ENCODE measurements at regions not wholly inside any gene's neighbourhood (a gene's known extent, or its start where the extent isn't known, plus 50 kb on each side); places are given as distances from the start of the nearest gene placed in this dataset.
A peak's percentile ranks its signal among the peaks of the same experiment; 100 is the strongest.

- peaks cover 0 to 5% (median 0%) of the 10 kb centered on the region in 5 experiments for H3K9me3 ChIP-seq (ENCODE audit: control extremely low read depth in 1 of 5, control insufficient read depth in 4 of 5, insufficient read depth in 2 of 5, low read depth in 1 of 5, low read length in 4 of 5)
- DNase-seq: no peak
- no peaks in the 10 kb centered on the region for H3K27me3 ChIP-seq (replicated peaks in 2 of 5; ENCODE audit: control insufficient read depth in 4 of 5, insufficient read depth in 5 of 5, low read length in 4 of 5)
- H3K36me3 ChIP-seq (ENCODE audit: control insufficient read depth in 4 of 4, insufficient read depth in 4 of 4, low read length in 3 of 4): no peaks in the 10 kb centered on the region
- ChIA-PET POLR2A (no interaction called here), CTCF (no interaction called here)
- no peak overlapping the region for H3K4me3 ChIP-seq (ENCODE audit: control insufficient read depth in 1 of 7, extremely low read depth in 1 of 7, insufficient read depth in 4 of 7, low read depth in 2 of 7, low read length in 6 of 7)
- peaks cover 0 to 6% (median 0%) of the 10 kb centered on the region in 4 experiments for H3K4me1 ChIP-seq (ENCODE audit: control extremely low read depth in 1 of 4, control insufficient read depth in 4 of 4, insufficient read depth in 4 of 4, low read length in 3 of 4)
- H3K27ac ChIP-seq (ENCODE audit: insufficient read depth in 1 of 2, low read depth in 1 of 2, low read length in 2 of 2, poor library complexity in 1 of 2, severe bottlenecking in 2 of 2): no peak overlapping the region
These were observed 118.6 kb upstream of the GADL1 start for GRCh38 chr3:31013090-31013489.

- H3K4me3 ChIP-seq (ENCODE audit: control insufficient read depth in 1 of 7, extremely low read depth in 1 of 7, insufficient read depth in 4 of 7, low read depth in 2 of 7, low read length in 6 of 7): no peak overlapping the region
- H3K4me1 ChIP-seq (ENCODE audit: control extremely low read depth in 1 of 4, control insufficient read depth in 4 of 4, insufficient read depth in 4 of 4, low read length in 3 of 4): peaks cover 0 to 6% (median 0%) of the 10 kb centered on the region in 4 experiments
- peaks cover 0 to 5% (median 0%) of the 10 kb centered on the region in 5 experiments for H3K9me3 ChIP-seq (ENCODE audit: control extremely low read depth in 1 of 5, control insufficient read depth in 4 of 5, insufficient read depth in 2 of 5, low read depth in 1 of 5, low read length in 4 of 5)
- no peak overlapping the region for H3K27ac ChIP-seq (ENCODE audit: insufficient read depth in 1 of 2, low read depth in 1 of 2, low read length in 2 of 2, poor library complexity in 1 of 2, severe bottlenecking in 2 of 2)
- H3K27me3 ChIP-seq (replicated peaks in 2 of 5; ENCODE audit: control insufficient read depth in 4 of 5, insufficient read depth in 5 of 5, low read length in 4 of 5): no peaks in the 10 kb centered on the region
- no peaks in the 10 kb centered on the region for H3K36me3 ChIP-seq (ENCODE audit: control insufficient read depth in 4 of 4, insufficient read depth in 4 of 4, low read length in 3 of 4)
- ChIA-PET POLR2A (no interaction called here), CTCF (no interaction called here)
- DNase-seq: no peak
These were observed 119.4 kb upstream of the GADL1 start for GRCh38 chr3:31013843-31014242.

DNA sequence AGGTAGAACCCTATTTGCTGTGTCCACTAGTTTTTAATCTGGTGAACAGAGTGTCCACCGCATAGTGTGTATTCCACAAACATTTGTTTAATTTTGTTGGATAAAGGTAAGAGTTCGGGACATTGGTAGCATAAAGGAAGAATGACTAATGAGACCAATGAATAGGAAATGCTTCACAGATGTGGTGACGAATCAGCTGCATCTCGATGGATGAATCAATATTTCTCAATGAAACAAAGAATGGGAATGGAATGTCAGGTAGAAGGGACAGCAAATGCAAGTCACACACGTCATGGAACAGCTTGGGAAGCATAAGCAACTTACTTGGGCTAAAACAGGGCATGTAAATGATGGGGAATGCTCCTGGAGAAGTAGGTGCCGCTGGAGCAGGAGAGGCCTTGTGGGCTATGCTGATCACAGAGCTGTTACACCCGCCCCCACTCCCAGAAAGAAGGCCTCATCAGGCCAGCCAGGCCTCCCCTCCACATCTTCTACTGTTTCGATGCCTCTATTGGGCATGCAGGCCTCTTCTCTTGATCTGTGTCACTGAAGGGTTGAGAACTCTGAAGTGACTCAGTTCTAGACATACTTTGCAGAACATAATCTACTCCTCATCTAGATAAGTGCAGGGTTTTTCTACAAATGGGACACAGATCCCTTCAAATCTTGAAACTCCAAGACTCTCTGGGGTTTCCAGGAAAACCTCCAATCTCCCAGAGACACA, 120.0 kb upstream of the GADL1 start:
- peaks cover 0 to 5% (median 0%) of the 10 kb centered on the region in 5 experiments for H3K9me3 ChIP-seq (ENCODE audit: control extremely low read depth in 1 of 5, control insufficient read depth in 4 of 5, insufficient read depth in 2 of 5, low read depth in 1 of 5, low read length in 4 of 5)
- no peaks in the 10 kb centered on the region for H3K27me3 ChIP-seq (replicated peaks in 2 of 5; ENCODE audit: control insufficient read depth in 4 of 5, insufficient read depth in 5 of 5, low read length in 4 of 5)
- 94% methylated on average over 6 of the region's 8 CpGs for WGBS (ENCODE audit: insufficient coverage)
- no peak overlapping the region for H3K4me3 ChIP-seq (ENCODE audit: control insufficient read depth in 1 of 7, extremely low read depth in 1 of 7, insufficient read depth in 4 of 7, low read depth in 2 of 7, low read length in 6 of 7)
- H3K36me3 ChIP-seq (ENCODE audit: control insufficient read depth in 4 of 4, insufficient read depth in 4 of 4, low read length in 3 of 4): no peaks in the 10 kb centered on the region
- ChIA-PET CTCF (no interaction called here), POLR2A (no interaction called here)
- no peak for DNase-seq
- peaks cover 0 to 6% (median 0%) of the 10 kb centered on the region in 4 experiments for H3K4me1 ChIP-seq (ENCODE audit: control extremely low read depth in 1 of 4, control insufficient read depth in 4 of 4, insufficient read depth in 4 of 4, low read length in 3 of 4)
- H3K27ac ChIP-seq (ENCODE audit: insufficient read depth in 1 of 2, low read depth in 1 of 2, low read length in 2 of 2, poor library complexity in 1 of 2, severe bottlenecking in 2 of 2): no peak overlapping the region

GRCh38 chr3:31016196-31016595, 121.7 kb upstream of the GADL1 start:
- CTCF ChIA-PET: no interaction called here

DNA sequence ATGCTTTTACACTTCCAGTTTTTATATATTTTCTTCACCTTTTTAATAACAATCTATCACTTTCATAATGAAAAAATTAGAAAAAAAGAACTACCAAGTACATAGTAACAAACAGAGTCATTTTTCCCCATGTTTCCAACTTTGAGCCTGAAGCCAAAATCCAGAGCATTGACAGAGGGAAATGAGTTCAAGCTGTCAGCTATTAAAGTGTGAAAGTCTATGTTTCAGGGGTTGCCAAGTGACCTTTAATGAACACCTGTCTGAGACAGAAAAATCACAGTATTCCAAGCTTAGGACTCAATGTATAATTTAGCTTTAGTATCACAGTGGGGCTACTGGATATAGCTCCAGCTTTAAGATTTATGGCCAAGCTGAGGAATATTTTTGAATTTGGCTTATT, 128.3 kb upstream of the GADL1 start:
- H3K4me3 ChIP-seq (ENCODE audit: control insufficient read depth in 1 of 7, extremely low read depth in 1 of 7, insufficient read depth in 4 of 7, low read depth in 2 of 7, low read length in 6 of 7): no peak overlapping the region
- no peak overlapping the region for H3K27ac ChIP-seq (ENCODE audit: insufficient read depth in 1 of 2, low read depth in 1 of 2, low read length in 2 of 2, poor library complexity in 1 of 2, severe bottlenecking in 2 of 2)
- H3K36me3 ChIP-seq (ENCODE audit: control insufficient read depth in 4 of 4, insufficient read depth in 4 of 4, low read length in 3 of 4): no peaks in the 10 kb centered on the region
- DNase-seq: no peak
- H3K4me1 ChIP-seq (ENCODE audit: control extremely low read depth in 1 of 4, control insufficient read depth in 4 of 4, insufficient read depth in 4 of 4, low read length in 3 of 4): peaks cover 0 to 4% (median 2%) of the 10 kb centered on the region in 4 experiments
- peaks cover 0 to 3% (median 0%) of the 10 kb centered on the region in 5 experiments for H3K9me3 ChIP-seq (ENCODE audit: control extremely low read depth in 1 of 5, control insufficient read depth in 4 of 5, insufficient read depth in 2 of 5, low read depth in 1 of 5, low read length in 4 of 5)
- ChIA-PET POLR2A (no interaction called here), CTCF (no interaction called here)
- H3K27me3 ChIP-seq (replicated peaks in 2 of 5; ENCODE audit: control insufficient read depth in 4 of 5, insufficient read depth in 5 of 5, low read length in 4 of 5): no peaks in the 10 kb centered on the region

More at GRCh38 chr3:31016196-31016595, 121.7 kb upstream of the GADL1 start:
- no peak overlapping the region for H3K27ac ChIP-seq (ENCODE audit: insufficient read depth in 1 of 2, low read depth in 1 of 2, low read length in 2 of 2, poor library complexity in 1 of 2, severe bottlenecking in 2 of 2)
- H3K36me3 ChIP-seq (ENCODE audit: control insufficient read depth in 4 of 4, insufficient read depth in 4 of 4, low read length in 3 of 4): no peaks in the 10 kb centered on the region
- H3K9me3 ChIP-seq (ENCODE audit: control extremely low read depth in 1 of 5, control insufficient read depth in 4 of 5, insufficient read depth in 2 of 5, low read depth in 1 of 5, low read length in 4 of 5): peaks cover 0 to 5% (median 0%) of the 10 kb centered on the region in 5 experiments
- no CpG with 5 or more reads among the region's 2 CpGs for WGBS (ENCODE audit: insufficient coverage)
- POLR2A ChIA-PET: no interaction called here
- peaks cover 0 to 4% (median 0%) of the 10 kb centered on the region in 4 experiments for H3K4me1 ChIP-seq (ENCODE audit: control extremely low read depth in 1 of 4, control insufficient read depth in 4 of 4, insufficient read depth in 4 of 4, low read length in 3 of 4)
- no peaks in the 10 kb centered on the region for H3K27me3 ChIP-seq (replicated peaks in 2 of 5; ENCODE audit: control insufficient read depth in 4 of 5, insufficient read depth in 5 of 5, low read length in 4 of 5)
- no peak overlapping the region for H3K4me3 ChIP-seq (ENCODE audit: control insufficient read depth in 1 of 7, extremely low read depth in 1 of 7, insufficient read depth in 4 of 7, low read depth in 2 of 7, low read length in 6 of 7)
- no peak for DNase-seq

- no peaks in the 10 kb centered on the region for H3K27me3 ChIP-seq (replicated peaks in 2 of 5; ENCODE audit: control insufficient read depth in 4 of 5, insufficient read depth in 5 of 5, low read length in 4 of 5)
These were observed 131.1 kb upstream of the GADL1 start for GRCh38 chr3:31025541-31025940.

GRCh38 chr3:31027191-31027761, 132.8 kb upstream of the GADL1 start:
- ChIA-PET POLR2A (no interaction called here), CTCF (no interaction called here)
- H3K4me1 ChIP-seq (ENCODE audit: control extremely low read depth in 1 of 4, control insufficient read depth in 4 of 4, insufficient read depth in 4 of 4, low read length in 3 of 4): peaks cover 0 to 3% (median under 1%) of the 10 kb centered on the region in 4 experiments

More at GRCh38 chr3:31025541-31025940, 131.1 kb upstream of the GADL1 start:
- Histone ChIP-seq H3K27ac (ENCODE audit: insufficient read depth in 1 of 2, low read depth in 1 of 2, low read length in 2 of 2, poor library complexity in 1 of 2, severe bottlenecking in 2 of 2) (no peak overlapping the region), H3K9me3 (ENCODE audit: control extremely low read depth in 1 of 5, control insufficient read depth in 4 of 5, insufficient read depth in 2 of 5, low read depth in 1 of 5, low read length in 4 of 5) (peaks cover 3 to 14% (median 4%) of the 10 kb centered on the region in 5 experiments), H3K4me3 (ENCODE audit: control insufficient read depth in 1 of 7, extremely low read depth in 1 of 7, insufficient read depth in 4 of 7, low read depth in 2 of 7, low read length in 6 of 7) (no peak overlapping the region), H3K4me1 (ENCODE audit: control extremely low read depth in 1 of 4, control insufficient read depth in 4 of 4, insufficient read depth in 4 of 4, low read length in 3 of 4) (peaks cover 0 to 3% (median under 1%) of the 10 kb centered on the region in 4 experiments), H3K36me3 (ENCODE audit: control insufficient read depth in 4 of 4, insufficient read depth in 4 of 4, low read length in 3 of 4) (no peaks in the 10 kb centered on the region)
- CTCF ChIA-PET: interaction anchor here (1.0 kb wide), 1 partner anchor 16 kb away, joined by 3 read pairs; no protein-coding TSS in a partner anchor
- no peak for DNase-seq
- WGBS (ENCODE audit: insufficient coverage): 100% methylated on average over 1 of the region's 2 CpGs
- POLR2A ChIA-PET: no interaction called here

More at GRCh38 chr3:31027191-31027761, 132.8 kb upstream of the GADL1 start:
- H3K4me3 ChIP-seq (ENCODE audit: control insufficient read depth in 1 of 7, extremely low read depth in 1 of 7, insufficient read depth in 4 of 7, low read depth in 2 of 7, low read length in 6 of 7): no peak overlapping the region
- H3K9me3 ChIP-seq (ENCODE audit: control extremely low read depth in 1 of 5, control insufficient read depth in 4 of 5, insufficient read depth in 2 of 5, low read depth in 1 of 5, low read length in 4 of 5): peaks cover 3 to 14% (median 4%) of the 10 kb centered on the region in 5 experiments
- no peaks in the 10 kb centered on the region for H3K27me3 ChIP-seq (replicated peaks in 2 of 5; ENCODE audit: control insufficient read depth in 4 of 5, insufficient read depth in 5 of 5, low read length in 4 of 5)
- no CpG with 5 or more reads among the region's 1 CpG for WGBS (ENCODE audit: insufficient coverage)
- no peak overlapping the region for H3K27ac ChIP-seq (ENCODE audit: insufficient read depth in 1 of 2, low read depth in 1 of 2, low read length in 2 of 2, poor library complexity in 1 of 2, severe bottlenecking in 2 of 2)
- no peaks in the 10 kb centered on the region for H3K36me3 ChIP-seq (ENCODE audit: control insufficient read depth in 4 of 4, insufficient read depth in 4 of 4, low read length in 3 of 4)
- peak in 2 of 3 donors; percentile 48 to 58 for DNase-seq
